CD4-positive, alpha-beta T cell treated with Interleukin-17A for 1 hour (primary cell): ENCODE measurements at regions not wholly inside any gene's neighbourhood (a gene's known extent, or its start where the extent isn't known, plus 50 kb on each side); places are given as distances from the start of the nearest gene placed in this dataset.
"Not testable (repeated sequence)": the region's sequence is repeated elsewhere in the genome, so short reads cannot be mapped to it uniquely, and the experiment has no call there.

Experiments used
- DNase-seq: peaks from one replicate; pipeline ENCODE4 v3.0.0-alpha.2; 2020

DNA sequence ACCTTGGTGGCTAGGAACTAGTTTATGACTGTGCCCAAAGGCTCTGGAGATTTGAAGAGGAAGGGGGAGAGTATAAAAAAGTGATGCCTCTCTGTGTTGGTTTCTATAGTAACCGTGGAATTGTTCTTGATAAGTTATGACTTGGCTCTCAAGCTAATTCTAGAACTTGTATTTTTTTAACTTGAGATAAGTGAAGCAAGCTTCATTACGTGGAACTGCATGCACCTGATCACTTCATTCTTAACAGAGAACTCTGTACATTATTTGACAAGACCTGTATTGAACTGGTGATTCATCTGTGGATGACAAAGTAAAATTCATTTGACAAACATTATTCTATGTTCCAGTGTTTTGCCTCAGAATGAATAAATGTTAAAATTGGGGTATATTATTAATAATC lies 1452.2 kb downstream of the REEP3 start:
- DNase-seq = no peak

DNA sequence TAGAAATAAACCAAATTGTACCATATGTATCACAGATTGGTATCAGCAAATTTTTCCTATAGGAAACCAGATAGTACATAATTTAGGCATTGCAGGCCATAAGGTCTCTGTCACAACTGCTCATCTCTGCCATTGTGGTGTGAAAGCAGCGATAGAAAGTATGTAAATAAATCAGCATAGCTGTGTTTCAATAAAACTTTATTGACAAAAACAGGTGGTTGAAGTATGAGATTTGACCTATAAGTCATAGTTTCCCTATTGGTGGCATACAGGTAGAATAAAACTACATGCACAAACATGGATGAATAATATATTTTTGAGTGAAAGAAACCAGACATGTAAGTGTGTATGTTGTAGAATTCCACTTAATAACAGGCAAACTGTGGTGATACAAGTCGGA lies 1454.9 kb downstream of the REEP3 start:
- DNase-seq = no peak

DNA sequence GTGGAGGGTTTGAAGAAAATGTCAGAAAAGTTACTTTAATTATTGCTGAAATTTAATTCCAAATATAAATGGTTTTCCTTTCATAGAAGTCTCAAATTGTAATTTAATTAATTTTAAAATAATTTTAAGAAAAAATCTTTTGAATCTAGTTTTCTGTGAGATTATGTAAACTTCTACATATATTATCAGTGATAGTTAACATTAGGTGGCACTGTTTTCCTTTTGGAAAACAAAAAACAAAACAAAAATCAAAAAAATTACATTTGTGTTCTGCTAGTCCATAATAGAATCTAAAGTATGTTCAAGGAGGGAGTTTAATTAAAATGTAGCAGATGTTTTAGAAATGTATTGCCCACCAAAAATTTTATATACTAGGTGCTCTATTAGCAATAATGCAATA lies 1456.7 kb downstream of the REEP3 start:
- DNase-seq = no peak

DNA sequence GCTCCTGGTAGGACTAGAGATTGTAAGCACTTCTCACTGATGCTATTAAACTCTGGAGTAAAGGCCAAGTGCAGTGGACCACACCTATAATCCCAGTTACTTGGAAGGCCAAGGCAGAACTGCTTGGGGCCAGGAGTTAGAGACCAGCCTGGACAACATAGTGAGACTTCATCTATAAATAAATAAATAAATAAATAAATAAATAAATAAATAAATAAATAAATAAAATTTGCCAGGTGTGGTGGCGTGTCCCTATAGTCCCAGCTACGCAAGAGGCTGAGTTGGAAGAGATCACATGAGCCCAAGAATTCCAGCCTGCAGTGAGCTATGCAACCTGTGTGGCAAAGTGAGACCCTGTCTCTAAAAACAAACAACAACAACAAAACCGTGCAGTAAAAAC lies 1475.7 kb downstream of the REEP3 start:
- DNase-seq = no peak

DNA sequence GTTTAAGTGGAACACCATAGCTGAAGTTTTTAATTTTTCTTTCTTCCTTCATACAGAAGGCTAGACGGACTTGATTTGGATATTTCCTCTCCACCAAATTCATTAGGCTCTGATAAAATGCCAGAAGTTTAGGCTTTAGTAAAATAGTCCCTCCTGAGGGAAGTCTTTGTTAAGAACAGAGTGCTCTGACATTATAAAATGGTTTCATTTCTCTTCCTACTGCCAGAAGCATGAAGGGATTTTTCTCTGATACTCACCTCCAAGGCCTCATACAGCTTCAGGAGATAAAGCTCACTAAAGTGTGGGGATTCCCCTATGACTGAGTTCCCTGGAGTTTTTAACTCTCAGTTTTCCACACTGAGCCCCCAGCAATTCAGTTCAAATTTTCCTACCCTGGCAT lies 1489.6 kb downstream of the REEP3 start:
- no peak for DNase-seq

DNA sequence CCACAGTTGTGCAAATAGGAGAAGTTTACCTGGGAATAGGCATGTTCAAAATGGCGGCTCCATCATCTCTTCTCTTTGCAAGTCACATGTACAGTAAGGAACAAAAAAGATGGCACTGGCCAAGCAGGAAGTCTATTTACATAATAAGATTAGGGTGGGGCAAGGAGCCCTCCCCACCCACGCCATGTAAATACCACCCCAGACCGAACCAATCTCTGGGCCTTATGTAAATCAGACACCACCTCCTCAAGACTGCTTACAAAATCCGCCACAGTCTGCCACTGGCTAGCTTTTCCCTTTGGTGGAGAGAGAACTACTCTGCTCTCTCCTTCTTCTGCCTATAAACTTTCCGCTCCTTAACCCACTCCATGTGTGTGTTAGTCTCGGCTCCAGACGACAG lies 1496.3 kb downstream of the REEP3 start:
- DNase-seq = no peak

DNA sequence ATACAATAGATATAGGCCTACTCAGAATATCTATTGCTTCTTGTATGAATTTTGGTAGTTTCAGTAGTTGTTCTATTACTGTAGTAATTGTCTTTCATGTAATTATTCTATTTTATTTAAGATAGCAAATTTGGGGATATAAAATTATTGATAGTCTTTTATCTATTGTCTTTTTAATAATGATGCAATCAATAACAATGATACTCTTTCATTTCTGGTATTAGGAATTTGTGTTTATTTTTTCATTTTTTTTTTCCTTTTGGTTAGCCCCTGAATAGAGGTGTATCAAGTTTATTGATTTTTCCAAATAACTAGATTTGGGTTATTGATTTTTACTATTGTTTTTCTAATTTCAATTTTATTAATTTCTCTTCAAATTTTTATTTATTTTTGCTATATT lies 1503.7 kb downstream of the REEP3 start:
- DNase-seq = no peak

DNA sequence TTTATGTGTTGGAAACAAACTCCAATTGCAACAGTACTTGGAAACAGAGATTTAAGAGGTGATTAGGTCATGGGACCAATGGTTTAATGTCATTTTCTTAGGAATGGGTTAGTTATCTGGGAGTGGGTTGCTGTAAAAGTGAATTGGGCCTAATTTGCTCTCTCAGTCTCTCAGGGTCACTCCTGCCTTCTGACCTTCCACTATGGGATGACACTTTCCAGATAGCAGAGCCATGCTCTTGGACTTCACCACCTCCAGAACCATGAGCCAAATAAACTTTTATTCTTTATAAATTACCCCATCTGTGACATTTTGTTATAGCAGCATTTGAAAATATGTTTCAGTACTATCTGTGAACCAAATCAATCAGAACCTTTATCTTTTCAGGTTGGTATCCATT lies 1509.1 kb downstream of the REEP3 start:
- no peak for DNase-seq

DNA sequence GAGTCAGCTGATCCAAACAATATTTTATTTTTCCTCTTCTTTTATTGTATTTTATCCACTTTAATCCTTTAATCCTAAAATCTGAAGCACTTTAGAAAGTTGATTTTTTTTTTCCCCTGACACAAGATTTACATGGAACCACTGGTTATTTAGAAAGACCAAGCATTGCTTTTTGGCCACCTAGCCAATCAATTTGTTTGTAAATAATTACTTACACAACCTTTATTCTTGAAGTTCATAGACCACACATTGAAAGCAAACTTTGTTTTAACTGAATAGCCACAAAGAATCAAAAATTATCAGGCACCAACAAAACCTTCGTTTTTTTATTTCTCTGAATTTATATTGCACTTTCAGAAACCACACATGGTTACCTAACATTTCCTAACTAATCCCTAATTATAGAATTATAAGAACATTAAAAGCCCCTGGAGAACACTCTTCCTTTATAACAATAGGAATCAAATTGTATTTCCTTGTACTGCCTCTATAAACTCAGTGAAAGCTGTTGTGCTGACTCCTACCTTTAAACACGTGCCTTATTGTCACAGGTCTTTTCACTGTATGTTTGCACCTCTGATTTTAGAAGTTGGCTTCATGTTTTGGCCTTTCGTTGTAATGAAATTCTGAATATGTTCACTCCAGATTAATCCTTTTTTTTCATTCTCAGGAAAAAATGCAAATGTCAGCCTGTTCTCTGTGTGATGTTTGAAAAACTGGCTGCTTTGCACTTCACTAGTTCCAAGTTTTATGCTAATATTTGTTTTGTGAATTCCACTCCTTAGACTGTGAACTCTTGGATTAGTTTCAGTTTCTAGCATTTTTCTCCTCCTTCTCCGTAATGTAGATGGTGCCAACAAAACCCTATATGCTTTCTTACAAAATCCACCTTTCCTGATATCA lies 1511.9 kb downstream of the REEP3 start:
- no peak for DNase-seq

DNA sequence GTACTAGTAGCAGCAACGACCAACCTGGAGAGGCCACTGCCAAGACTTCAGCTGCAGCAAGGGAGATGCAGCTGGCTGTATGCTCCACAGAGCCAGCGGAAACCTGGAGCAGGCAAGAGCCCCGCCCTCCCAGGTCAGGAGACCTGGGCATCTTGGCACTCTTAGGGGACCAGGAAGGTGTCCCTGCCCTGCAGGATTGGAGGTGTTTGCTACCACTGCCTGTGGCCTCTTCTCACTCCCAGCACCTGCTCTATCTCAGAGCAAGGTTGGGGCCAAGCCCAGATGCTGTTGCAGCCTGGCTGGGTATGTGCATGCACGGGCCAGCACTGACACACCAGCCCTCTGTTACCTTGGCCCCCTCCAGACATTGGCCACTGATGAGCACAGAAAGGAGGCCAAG lies 1512.8 kb downstream of the REEP3 start:
- DNase-seq = no peak

DNA sequence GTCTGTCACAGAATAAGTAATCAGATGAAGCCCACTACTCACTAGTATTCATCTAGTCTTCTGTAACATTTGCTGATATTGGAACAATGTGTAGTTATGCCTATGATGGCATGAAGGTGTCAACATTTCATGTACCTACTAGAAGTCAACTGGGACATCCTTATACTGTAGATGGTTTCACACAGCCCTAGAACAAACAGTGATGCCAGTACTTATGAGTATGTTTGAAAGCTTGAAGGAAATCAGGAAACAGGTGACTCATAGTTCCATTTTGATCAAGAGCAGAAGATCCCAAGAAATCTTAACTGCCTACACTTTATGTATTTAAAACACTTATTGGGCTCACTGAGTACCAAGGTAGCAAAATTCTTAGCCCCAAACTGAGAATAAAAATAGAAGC lies 1519.6 kb downstream of the REEP3 start:
- DNase-seq = no peak

DNA sequence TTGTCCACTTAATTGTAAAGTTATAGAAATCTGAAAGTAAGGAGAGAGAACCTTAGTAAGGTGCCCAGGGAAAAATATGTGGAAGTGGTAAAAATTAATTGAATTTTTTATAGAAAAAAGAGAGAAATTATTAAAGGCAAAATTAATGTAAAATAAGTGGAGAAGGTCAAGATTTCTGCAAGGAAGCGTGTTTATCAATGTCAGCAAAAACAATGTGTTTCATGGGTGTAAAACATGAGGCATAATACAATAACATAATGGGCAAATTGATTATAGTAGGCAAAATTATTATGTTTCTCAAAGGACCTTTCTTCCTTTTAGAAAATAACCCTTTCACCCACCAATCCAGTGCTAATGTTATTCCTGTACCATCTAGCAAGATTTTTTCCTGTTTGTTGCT lies 1520.1 kb downstream of the REEP3 start:
- no peak for DNase-seq

DNA sequence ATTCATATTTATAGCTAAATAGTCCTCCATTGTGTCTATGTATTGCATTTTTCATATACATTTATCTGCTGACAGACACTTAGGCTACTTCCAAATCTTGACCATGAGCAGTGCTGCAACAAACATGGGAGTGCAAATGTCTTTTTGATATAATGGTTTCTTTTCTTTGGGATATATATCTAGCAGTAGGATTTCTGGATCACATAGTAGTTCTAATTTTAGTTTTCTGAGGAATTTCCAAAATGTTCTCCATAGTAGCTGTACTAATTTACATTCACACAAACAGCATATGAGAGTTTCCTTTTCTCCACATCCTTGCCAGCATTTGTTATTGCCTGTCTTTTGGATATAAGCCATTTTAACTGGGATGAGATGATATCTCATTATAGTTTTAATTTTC lies 1521.3 kb downstream of the REEP3 start:
- DNase-seq = no peak

DNA sequence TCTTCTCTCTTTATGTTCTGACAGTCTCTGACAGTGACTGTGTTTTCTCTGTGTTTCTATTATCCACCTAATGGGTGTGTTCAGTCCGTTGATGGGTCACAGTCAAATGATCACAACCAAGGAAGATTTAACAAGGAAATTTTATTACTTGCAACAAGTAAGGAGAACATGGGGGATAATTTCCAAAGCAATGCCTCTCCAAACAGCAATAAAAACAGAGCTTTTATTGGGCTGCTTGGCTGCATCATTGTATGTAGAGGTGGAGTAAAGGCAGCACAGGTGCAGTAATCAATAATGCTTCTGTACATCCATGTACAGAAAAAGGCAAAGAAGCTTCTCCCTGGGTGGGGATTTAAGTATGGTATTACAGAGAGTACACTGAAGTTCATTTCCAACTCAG lies 1525.6 kb downstream of the REEP3 start:
- no peak for DNase-seq

DNA sequence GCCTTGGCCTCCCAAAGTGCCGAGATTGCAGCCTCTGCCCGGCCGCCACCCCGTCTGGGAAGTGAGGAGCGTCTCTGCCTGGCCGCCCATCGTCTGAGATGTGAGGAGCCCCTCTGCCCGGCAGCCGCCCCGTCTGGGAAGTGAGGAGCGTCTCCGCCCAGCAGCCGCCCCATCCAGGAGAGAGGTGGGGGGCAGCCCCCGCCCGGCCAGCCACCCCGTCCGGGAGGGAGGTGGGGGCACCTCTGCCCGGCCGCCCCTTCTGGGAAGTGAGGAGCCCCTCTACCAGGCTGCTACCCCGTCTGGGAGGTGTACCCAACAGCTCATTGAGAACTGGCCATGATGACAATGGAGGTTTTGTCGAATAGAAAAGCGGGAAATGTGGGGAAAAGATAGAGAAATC lies 1530.9 kb downstream of the REEP3 start:
- DNase-seq = not testable (repeated sequence)

DNA sequence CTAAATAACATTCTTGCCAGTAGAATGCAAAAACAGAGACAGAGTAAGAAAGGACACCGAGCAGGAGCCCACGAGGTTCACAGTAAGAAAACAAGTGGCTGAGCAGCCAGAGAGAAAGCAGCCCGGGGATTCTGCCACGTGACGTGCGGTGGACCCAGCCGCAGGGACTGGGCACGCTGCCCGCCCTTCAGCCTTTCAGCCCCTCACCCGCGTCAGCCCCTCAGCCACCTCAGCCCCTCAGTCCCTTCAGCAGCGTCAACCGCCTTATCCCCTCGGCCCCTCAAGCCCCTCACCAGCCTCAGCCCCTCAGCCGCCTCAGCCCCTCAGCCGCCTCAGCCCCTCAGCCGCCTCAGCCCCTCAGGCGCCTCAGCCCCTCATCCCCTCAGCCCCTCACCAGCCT lies 1532.2 kb downstream of the REEP3 start:
- not testable (repeated sequence) for DNase-seq

DNA sequence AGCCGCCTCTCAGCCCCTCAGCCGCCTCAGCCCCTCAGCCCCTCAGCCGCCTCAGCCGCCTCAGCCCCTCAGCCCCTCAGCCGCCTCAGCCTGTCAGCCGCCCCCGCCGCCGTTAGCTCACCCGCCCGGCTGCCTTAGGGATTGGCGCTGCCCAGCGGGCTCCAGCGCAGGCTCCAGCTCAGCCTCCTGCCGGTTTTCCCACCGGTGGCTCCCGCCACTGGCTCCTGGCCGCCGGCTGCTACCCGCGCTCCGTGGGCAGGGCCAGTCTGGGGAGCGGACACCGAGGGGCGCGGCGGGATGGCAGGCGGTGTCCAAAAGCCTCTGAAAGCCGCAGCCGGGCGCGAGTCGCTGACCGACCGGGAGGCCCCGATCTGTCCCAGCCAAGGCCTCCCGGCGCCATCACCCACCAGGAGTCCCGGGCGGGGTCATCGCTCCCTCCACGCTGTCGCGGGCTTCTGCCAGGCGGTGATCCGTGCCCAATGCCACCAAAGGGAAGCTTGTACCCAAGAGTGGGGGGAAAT lies 1532.7 kb downstream of the REEP3 start:
- not testable (repeated sequence) for DNase-seq

DNA sequence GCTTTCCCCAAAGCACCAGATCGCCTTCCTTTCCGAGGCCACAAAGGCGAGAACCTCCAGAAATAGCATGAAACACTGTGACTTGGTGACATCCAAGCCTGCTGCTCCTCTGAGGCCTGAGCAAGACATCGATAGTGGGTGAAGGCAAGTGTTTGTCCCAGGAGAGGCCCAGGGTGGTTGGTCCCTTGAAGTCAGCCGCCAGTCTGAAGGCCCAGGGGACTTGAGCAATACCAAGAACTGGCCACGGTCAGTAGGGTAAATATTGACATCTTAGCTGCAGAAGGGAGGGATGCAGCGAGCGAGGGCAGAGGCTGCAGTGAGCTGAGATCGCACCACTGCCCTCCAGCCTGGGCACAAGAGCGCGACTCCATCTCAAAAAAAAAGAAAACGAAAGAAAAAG lies 1533.5 kb downstream of the REEP3 start:
- not testable (repeated sequence) for DNase-seq

DNA sequence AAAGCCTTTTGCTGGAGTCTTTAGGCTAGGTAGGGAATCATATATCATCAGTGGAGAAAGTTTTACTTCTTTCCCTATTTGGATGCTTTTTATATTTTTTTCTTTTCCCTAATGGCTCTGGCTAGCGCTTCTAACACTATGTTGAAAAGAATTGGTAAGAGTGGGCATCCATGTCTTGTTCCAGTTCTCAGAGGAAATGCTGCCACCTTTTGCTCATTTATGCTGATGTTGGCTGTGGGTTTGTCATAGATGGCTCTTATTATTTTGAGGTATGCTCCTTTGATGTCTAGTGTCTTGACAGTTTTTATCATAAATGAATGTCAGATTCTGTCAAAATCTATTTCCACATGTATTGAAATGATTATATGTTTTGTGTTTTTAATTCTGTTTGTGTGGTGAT lies 1544.1 kb downstream of the REEP3 start:
- no peak for DNase-seq

DNA sequence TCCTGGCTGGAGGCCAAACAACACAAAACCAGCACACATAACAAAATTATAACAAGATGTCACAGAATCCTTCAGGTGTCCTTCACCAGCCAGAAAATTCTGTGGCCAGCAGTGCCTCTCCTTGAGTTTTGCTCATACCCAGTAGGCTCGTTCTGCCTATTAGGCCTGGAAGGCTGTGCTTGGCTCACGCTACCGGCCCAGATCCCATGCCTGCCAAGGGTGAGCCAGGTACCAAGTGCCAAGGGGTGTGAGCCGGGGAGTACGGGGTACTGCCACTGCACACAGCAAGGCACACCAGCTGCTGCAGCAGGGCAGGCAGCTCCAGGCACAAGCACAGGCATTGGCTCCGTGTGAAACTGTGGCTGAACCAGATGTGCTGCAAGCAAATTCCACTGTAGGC lies 1562.0 kb downstream of the REEP3 start:
- no peak for DNase-seq

DNA sequence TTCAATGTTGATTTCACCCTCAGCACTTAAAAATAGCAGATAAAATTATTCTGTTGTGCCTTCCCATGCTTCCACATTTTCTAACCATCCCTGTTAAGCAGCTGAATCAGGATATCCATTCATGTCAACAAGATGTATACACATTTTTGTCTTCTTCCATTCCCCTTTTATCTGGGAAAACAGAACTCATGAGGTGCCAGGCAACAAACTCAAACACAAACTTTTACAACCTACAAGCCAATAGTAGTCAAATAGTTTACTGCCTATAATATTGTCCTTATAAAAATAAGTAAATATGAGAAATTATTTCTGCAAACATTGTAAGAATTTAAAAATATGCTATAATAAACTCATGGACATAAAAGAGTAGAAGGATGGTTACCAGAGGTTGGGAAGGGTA lies 1569.8 kb downstream of the REEP3 start:
- no peak for DNase-seq

DNA sequence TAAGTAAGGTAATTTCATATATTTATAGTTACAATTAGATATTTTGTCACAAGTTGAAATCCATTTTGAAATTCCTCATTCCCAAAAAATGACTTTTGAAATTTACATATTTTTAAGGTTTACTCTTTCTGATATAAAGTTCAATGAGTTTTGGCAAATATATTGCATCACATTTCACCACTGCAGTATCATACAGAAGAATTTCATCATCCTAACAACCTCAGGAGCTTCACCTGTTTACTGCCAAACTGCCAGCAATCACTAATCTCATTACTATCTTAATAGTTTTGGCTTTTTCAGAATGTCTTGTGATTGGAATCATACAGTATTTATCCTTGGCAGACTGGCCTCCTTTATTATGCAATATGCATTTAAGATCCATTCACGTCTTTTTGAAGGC lies 1578.9 kb downstream of the REEP3 start:
- DNase-seq = no peak

DNA sequence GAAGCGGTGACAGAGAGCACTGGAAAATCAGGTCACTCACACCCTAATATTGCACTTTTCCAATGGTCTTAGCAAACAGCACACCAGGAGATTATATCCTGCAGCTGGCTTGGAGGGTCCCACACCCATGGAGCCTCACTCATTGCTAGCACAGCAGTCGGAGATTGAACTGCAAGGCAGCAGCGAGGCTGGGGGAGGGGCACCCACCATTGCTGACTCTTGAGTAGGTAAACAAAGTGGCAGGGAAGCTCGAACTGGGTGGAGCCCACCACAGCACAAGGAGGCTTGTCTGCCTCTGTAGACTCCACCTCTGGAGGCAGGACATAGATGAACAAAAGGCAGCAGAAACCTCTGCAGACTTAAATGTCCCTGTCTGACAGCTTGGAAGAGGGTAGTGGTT lies 1579.7 kb downstream of the REEP3 start:
- DNase-seq = not testable (repeated sequence)

DNA sequence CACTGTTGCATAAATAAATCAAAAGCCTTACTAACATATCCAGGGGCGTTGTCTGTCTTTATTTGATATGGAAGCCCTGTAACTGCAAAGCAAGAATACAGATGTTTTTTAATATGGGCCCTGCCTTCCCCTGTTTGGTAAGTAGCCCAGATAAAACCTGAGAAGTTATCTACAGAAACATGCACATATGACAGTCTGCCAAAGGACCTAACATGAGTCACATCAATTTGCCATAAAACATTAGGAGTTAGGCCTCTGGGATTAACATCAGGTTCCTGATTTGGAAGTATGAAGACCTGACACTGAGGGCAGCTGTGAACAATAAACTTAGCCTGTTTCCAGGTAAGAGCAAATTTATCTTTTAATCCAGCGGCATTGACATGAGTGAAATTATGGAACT lies 1588.8 kb downstream of the REEP3 start:
- DNase-seq = no peak

DNA sequence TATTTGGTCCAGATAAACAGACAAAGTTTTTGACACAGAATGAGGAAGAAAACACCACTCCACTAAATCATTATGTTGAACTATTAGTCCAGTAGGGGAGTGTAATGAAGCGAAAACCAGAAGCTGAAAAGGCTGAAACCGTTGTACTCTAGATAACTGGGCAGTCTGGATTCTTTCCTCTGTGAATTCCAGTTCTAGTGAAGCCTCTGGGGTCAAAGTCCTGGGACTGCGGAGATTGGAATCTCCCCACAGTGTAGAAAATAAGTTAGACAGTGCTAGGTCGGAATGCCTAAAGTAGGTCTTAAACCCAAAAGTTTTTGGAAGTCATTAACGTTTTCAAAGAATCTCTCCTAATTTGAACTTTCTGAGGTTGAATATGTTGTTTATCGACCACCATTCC lies 1589.9 kb downstream of the REEP3 start:
- not testable (repeated sequence) for DNase-seq
